ENCODE measurements at regions not wholly inside any gene's neighbourhood (a gene's known extent, or its start where the extent isn't known, plus 50 kb on each side); places are given as distances from the start of the nearest gene placed in this dataset.

DNA sequence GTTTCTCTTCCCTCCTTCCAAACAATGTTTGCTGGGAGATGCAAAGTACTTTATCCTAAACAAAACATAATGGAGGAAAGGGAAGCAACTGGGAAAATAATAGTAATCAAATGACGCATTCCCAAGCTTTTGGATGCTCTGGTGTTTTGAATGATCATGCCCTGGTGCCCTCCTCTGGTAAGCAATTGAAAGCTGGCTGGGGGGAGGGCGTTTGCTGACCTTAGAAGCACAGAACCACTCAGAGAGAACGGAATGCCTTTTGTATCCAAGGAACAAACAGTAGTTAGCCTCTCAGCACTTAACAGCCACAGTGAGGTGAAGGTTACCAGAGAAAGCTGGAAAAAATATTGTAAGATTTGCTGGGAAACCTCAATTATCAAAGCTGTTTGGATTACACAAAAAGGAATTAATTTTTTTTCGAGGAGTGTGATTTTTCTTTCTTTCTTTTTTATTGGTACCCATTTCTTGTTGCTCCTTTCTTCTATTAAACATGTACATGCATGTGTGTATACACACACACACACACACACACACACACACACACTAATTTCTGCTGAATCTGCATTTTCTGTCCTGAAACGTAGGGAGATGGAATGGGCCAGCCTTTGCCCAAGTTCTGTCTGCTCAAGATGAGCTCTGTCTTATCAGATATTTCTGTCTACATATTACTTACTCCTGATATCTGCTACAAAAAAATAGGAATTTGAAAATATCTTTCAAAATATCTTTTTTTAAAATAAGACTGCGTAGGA lies 155.8 kb upstream of the IGFBP7 start:
- peaks cover 24 to 28% of the 10 kb centered on the region in 2 experiments for H3K4me1 Mint-ChIP-seq

More for the DNA sequence above, 155.8 kb upstream of the IGFBP7 start:
- 0 out of 7 replicates have a peak, but pooled peaks cover 0 to 3% (median 2%) of the 10 kb centered on the region in 3 experiments for H3K36me3 Mint-ChIP-seq (ENCODE audit: insufficient read depth in 1 of 3, low read depth in 3 of 3)
- H3K4me1 ChIP-seq (ENCODE audit: insufficient read depth, low read length) = peaks cover 8% of the 10 kb centered on the region; the same call in 1 of the 2 replicates
- H2AFZ ChIP-seq (ENCODE audit: low read length) = peak overlapping the region; percentile 71
- H3K9ac ChIP-seq (ENCODE audit: extremely low read depth, insufficient read length, low read length) = no peak overlapping the region
- H3T11ph ChIP-seq (ENCODE audit: low read length) = no peak overlapping the region
- H2BK12ac ChIP-seq (ENCODE audit: insufficient read length, low read depth, low read length) = no peak overlapping the region
- no peak overlapping the region for H3K27ac ChIP-seq (ENCODE audit: insufficient read length, low read depth, low read length)
- H3K27me3 Mint-ChIP-seq (ENCODE audit: low read depth) = peaks cover 3% of the 10 kb centered on the region
- H3K27me3 ChIP-seq (ENCODE audit: insufficient read depth, low read length) = no peaks in the 10 kb centered on the region
- H2AK5ac ChIP-seq (ENCODE audit: insufficient read length, low read length) = no peak overlapping the region
- DNase-seq = peak; percentile 56
- no peaks in the 10 kb centered on the region for H3K9me3 ChIP-seq (ENCODE audit: control insufficient read depth, low read depth, low read length)
- no peak overlapping the region for H2BK15ac ChIP-seq (ENCODE audit: low read depth, low read length)
- no peak overlapping the region for H3K18ac ChIP-seq (ENCODE audit: insufficient read length, low read depth, low read length)
- H3K79me2 ChIP-seq (ENCODE audit: insufficient read depth, low read length) = no peaks in the 10 kb centered on the region
- no peaks in the 10 kb centered on the region for H3K23me2 ChIP-seq (ENCODE audit: insufficient read length, low read depth, low read length, poor library complexity, severe bottlenecking)
- WGBS (ENCODE audit: extremely low coverage, insufficient read length, low lambda C conversion rate) = no CpG with 5 or more reads among the region's 6 CpGs
- H3K4me3 Mint-ChIP-seq = no peak overlapping the region
- no peak overlapping the region for H3K23ac ChIP-seq (ENCODE audit: insufficient read length, low read depth, low read length)
- no peak overlapping the region for H3K4me2 ChIP-seq (ENCODE audit: insufficient read depth, insufficient read length, low read length)
- H3K4ac ChIP-seq (ENCODE audit: low read depth, low read length) = no peak overlapping the region
- TF ChIP-seq, protein P1, sequence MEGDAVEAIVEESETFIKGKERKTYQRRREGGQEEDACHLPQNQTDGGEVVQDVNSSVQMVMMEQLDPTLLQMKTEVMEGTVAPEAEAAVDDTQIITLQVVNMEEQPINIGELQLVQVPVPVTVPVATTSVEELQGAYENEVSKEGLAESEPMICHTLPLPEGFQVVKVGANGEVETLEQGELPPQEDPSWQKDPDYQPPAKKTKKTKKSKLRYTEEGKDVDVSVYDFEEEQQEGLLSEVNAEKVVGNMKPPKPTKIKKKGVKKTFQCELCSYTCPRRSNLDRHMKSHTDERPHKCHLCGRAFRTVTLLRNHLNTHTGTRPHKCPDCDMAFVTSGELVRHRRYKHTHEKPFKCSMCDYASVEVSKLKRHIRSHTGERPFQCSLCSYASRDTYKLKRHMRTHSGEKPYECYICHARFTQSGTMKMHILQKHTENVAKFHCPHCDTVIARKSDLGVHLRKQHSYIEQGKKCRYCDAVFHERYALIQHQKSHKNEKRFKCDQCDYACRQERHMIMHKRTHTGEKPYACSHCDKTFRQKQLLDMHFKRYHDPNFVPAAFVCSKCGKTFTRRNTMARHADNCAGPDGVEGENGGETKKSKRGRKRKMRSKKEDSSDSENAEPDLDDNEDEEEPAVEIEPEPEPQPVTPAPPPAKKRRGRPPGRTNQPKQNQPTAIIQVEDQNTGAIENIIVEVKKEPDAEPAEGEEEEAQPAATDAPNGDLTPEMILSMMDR (conservative IDR thresholded peaks at IDR 0.05) = 0 out of 3 replicates have a peak, but pooled peaks have one; percentile 22
- H2BK120ac ChIP-seq (ENCODE audit: low read depth, low read length, poor library complexity, severe bottlenecking) = no peak overlapping the region
- H3K14ac ChIP-seq (ENCODE audit: insufficient read depth, low read length) = no peak overlapping the region
- H4K20me1 ChIP-seq (ENCODE audit: control insufficient read depth, insufficient read depth, insufficient read length) = no peaks in the 10 kb centered on the region
- H4K91ac ChIP-seq (ENCODE audit: insufficient read length, low read depth, low read length) = no peak overlapping the region
- H2BK20ac ChIP-seq (ENCODE audit: low read depth, low read length, poor library complexity, severe bottlenecking) = no peak overlapping the region
- H4K8ac ChIP-seq (replicated peaks; ENCODE audit: insufficient read length, low read depth, low read length) = no peak overlapping the region
- H2BK5ac ChIP-seq (ENCODE audit: insufficient read length, low read length) = no peak overlapping the region
- no peak overlapping the region for H3K56ac ChIP-seq (ENCODE audit: insufficient read length, low read depth, low read length)
- peaks cover 0 to 5% of the 10 kb centered on the region in 2 experiments; a peak in 2 of 5 replicates for H3K9me3 Mint-ChIP-seq
- H3K27ac Mint-ChIP-seq = peak overlapping the region in 1 of 3 experiments; percentile 62; a peak in 1 of 7 replicates
- H4K5ac ChIP-seq (ENCODE audit: insufficient read length, low read depth, low read length) = no peak overlapping the region
- H3K79me1 ChIP-seq (ENCODE audit: insufficient read depth, low read depth, low read length, poor library complexity, severe bottlenecking) = no peaks in the 10 kb centered on the region
